Endothelial cell of umbilical vein (primary cell): ENCODE measurements at regions not wholly inside any gene's neighbourhood (a gene's known extent, or its start where the extent isn't known, plus 50 kb on each side); places are given as distances from the start of the nearest gene placed in this dataset.

ENCODE experiments used
- BruUV-seq: library from RNA; stranded (reverse); fragments of 400-500 nt; replicated peaks from 2 replicates; lab custom pipeline; 2021; lab: Mats Ljungman, UMichigan
- CTCF ChIA-PET: fragments of 300-600, 350-600 bp; sonication (Branson Sonifier 250); formaldehyde crosslinking; loops from one replicate; lab custom pipeline; 2021; ENCODE audit warnings: antibody characterized with exemption, inconsistent platforms; lab: Charles Lee
- POLR2A ChIA-PET: fragments of 300-600, 350-600 bp; sonication (Branson Sonifier 250); formaldehyde crosslinking; loops from one replicate; lab custom pipeline; 2021; ENCODE audit warnings: antibody characterized with exemption, inconsistent platforms; lab: Charles Lee
- DNase-seq: peaks from one replicate; pipeline ENCODE4 v3.0.0-alpha.2; 2011; ENCODE audit warnings: low read depth, low spot score
- FAIRE-seq: peaks from 2 replicates; lab custom pipeline; 2011; peaks lifted over from hg19 to GRCh38; lab: Jason Lieb, UNC
- H2AFZ ChIP-seq: 2 replicates; pipeline ENCODE4 v1.6.0; 2012; ENCODE audit warnings: low read depth, low read length, control low read depth, inconsistent platforms
- H3K27ac ChIP-seq: 2 replicates; pipeline ENCODE4 v1.5.1; 2011; ENCODE audit warnings: low read depth, mild to moderate bottlenecking, control low read depth, low read length, moderate library complexity; ENCODE audit not compliant: insufficient read depth
- H3K27me3 ChIP-seq, 2 experiments: 2 replicates each; pipeline versions ENCODE4 v1.6.0 to v1.6.1; 2011; ENCODE audit warnings: low read length in 2 of 2, mixed read lengths in 1 of 2; ENCODE audit not compliant: control insufficient read depth in 2 of 2, insufficient read depth in 2 of 2
- H3K36me3 ChIP-seq, 2 experiments: 2 replicates in 1 of 2; 3 replicates in 1 of 2; pipeline ENCODE4 v1.5.1; 2011; ENCODE audit warnings: low read length in 2 of 2, mild to moderate bottlenecking in 1 of 2, moderate library complexity in 1 of 2; ENCODE audit not compliant: control insufficient read depth in 2 of 2, insufficient read depth in 2 of 2; ENCODE audit errors: extremely low read depth in 1 of 2
- H3K4me1 ChIP-seq: 3 replicates; pipeline ENCODE4 v1.5.1; 2011; ENCODE audit warnings: mild to moderate bottlenecking, low read length; ENCODE audit not compliant: control insufficient read depth, insufficient read depth; ENCODE audit errors: extremely low read depth
- H3K4me2 ChIP-seq: 2 replicates; pipeline ENCODE4 v1.6.1; 2011; ENCODE audit warnings: low read length, control low read depth, mixed read lengths; ENCODE audit not compliant: insufficient read depth
- H3K4me3 ChIP-seq, 3 experiments: fragments of 200-600 bp in 1 of 3; sonication (generic), shearing (Covaris generic) in 1 of 3; replicated peaks in 1 of 3; 2 replicates each; pipeline ENCODE4 v1.5.1; 2011 to 2016; ENCODE audit warnings: control low read depth in 3 of 3, low read length in 3 of 3, mild to moderate bottlenecking in 2 of 3, inconsistent platforms in 1 of 3, low read depth in 1 of 3, moderate library complexity in 1 of 3; ENCODE audit not compliant: insufficient read depth in 1 of 3
- H3K79me2 ChIP-seq: 2 replicates; pipeline ENCODE4 v1.6.0; 2012; ENCODE audit warnings: low read length, inconsistent platforms; ENCODE audit not compliant: control insufficient read depth, insufficient read depth
- H3K9ac ChIP-seq: replicated peaks from 2 replicates; pipeline ENCODE3; 2011; ENCODE audit warnings: low read length, control low read depth; ENCODE audit not compliant: insufficient read depth; ENCODE audit errors: extremely low read depth
- H3K9me1 ChIP-seq: replicated peaks from 3 replicates; pipeline ENCODE4 v1.6.0; 2011; ENCODE audit warnings: mild to moderate bottlenecking, low read length; ENCODE audit not compliant: control insufficient read depth, insufficient read depth; ENCODE audit errors: extremely low read depth
- H3K9me3 ChIP-seq: replicated peaks from 2 replicates; pipeline ENCODE4 v1.5.1; 2012; ENCODE audit warnings: low read length, inconsistent platforms; ENCODE audit not compliant: control insufficient read depth, insufficient read depth
- H4K20me1 ChIP-seq: replicated peaks from 2 replicates; pipeline ENCODE3; 2011; ENCODE audit warnings: mild to moderate bottlenecking, low read length; ENCODE audit not compliant: control insufficient read depth, insufficient read depth; ENCODE audit errors: extremely low read depth
- FOS ChIP-seq: IDR thresholded peaks from 2 replicates; pipeline ENCODE4 v1.6.1; 2011; ENCODE audit warnings: mild to moderate bottlenecking, low read length, moderate library complexity, borderline replicate concordance; ENCODE audit not compliant: insufficient read depth
- GATA2 ChIP-seq: IDR thresholded peaks from 2 replicates; pipeline ENCODE4 v1.7.0; 2011; ENCODE audit warnings: low read depth, mild to moderate bottlenecking, moderate library complexity, mixed read lengths, low read length; ENCODE audit not compliant: insufficient read length, insufficient read depth
- MYC ChIP-seq: IDR thresholded peaks from one replicate; pipeline ENCODE4 v1.6.1; 2011; ENCODE audit warnings: mild to moderate bottlenecking, low read depth, low read length
- POLR2A ChIP-seq: IDR thresholded peaks from 2 replicates; pipeline ENCODE4 v1.6.1; 2012; ENCODE audit warnings: low read depth, mild to moderate bottlenecking, control low read depth, low read length
- POLR2AphosphoS5 ChIP-seq: IDR thresholded peaks from 2 replicates; pipeline ENCODE4 v1.6.1; 2012; ENCODE audit warnings: low read depth, mild to moderate bottlenecking, control low read depth, low read length, moderate library complexity; ENCODE audit not compliant: insufficient read depth
- dilution Hi-C: fragments of 300-500 bp; cut with MboI; formaldehyde crosslinking; loops from one replicate; pipeline ENCODE4 v1.15.0; 2019; ENCODE audit warnings: low sequenced_read_pairs; ENCODE audit not compliant: extremely low pct_ligation_motif_present
- intact Hi-C: fragments of 100-400 bp; cut with micrococcal nuclease; formaldehyde crosslinking; loops from one replicate; pipeline ENCODE4 v1.10.0; 2022
- TF ChIP-seq, protein P1 (sequence below), 2 donors: IDR thresholded peaks; 1 replicate in 1 of 2; 2 replicates in 1 of 2; pipeline ENCODE4 v1.5.1; 2011; ENCODE audit warnings: low read length in 2 of 2, mild to moderate bottlenecking in 2 of 2, moderate library complexity in 2 of 2, control low read depth in 1 of 2, inconsistent platforms in 1 of 2, low read depth in 1 of 2; ENCODE audit not compliant: insufficient read depth in 1 of 2; ENCODE audit errors: extremely low read depth in 1 of 2

DNA sequence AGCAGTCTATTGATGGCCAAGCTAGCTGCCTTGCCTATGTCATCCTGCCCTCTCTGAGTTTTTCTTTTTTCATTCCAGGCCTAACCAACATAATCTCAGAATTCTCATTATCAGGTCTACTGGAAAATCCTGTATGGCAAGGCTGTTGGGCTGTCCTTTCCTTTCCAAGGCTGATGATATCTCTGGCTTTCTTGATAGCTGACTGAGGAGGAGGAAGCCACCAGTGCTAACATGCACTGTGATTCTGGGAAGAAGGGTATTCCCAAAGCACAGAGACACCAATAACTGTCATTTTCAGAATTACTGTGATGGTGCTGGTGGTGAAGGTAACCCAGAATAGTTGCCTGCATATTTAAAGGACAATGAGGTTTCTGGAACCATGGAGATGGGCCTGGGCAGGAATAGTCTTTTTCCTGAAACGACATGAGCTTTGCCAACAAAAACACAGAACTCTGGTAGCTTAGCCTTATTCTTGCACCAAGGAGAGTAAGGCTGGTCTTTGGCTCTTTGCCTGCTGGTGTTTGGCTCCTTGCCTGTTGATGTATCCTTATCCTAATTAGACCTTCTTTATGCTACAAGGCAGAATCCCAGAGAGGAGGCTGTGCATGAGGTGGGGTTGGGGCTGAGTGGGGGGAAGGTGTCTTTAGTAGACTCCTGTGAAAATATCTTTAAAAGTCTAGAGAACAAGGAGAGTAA lies 157.4 kb downstream of the TNFSF18 start:
- no peak overlapping the region for H3K4me3 ChIP-seq
- no peak overlapping the region for H2AFZ ChIP-seq
- ChIA-PET POLR2A (interaction anchor here (1.7 kb wide), 1 partner anchor 16 kb away, joined by 6 read pairs; no protein-coding TSS in a partner anchor), CTCF (interaction anchor here (1.0 to 4.6 kb wide), 7 partner anchors 11 to 309 kb away, joined by 3 to 21 read pairs (median 4); partner anchors contain the start of gene TNFSF18)
- H4K20me1 ChIP-seq: no peaks in the 10 kb centered on the region
- peak; percentile 91 for DNase-seq
- peak overlapping the region; percentile 57 for H3K4me2 ChIP-seq
- BruUV-seq: no TSS peak
- no peaks in the 10 kb centered on the region for H3K36me3 ChIP-seq
- peaks cover 58% of the 10 kb centered on the region for H3K4me1 ChIP-seq
- H3K27ac ChIP-seq: peak overlapping the region; percentile 65
- intact Hi-C loops (loop anchor here (1.0 kb wide), 1 partner anchor 13 kb away; no protein-coding TSS in a partner anchor), dilution Hi-C loops (no loop called here)
- no peaks in the 10 kb centered on the region for H3K9me1 ChIP-seq
- H3K9ac ChIP-seq: peak overlapping the region; percentile 39
- H3K27me3 ChIP-seq: no peaks in the 10 kb centered on the region
- H3K79me2 ChIP-seq: no peaks in the 10 kb centered on the region
- TF ChIP-seq GATA2 (peak; percentile 41), FOS (no peak), POLR2AphosphoS5 (peak; percentile 49), MYC (no peak), POLR2A (no peak)
- TF ChIP-seq, protein P1, sequence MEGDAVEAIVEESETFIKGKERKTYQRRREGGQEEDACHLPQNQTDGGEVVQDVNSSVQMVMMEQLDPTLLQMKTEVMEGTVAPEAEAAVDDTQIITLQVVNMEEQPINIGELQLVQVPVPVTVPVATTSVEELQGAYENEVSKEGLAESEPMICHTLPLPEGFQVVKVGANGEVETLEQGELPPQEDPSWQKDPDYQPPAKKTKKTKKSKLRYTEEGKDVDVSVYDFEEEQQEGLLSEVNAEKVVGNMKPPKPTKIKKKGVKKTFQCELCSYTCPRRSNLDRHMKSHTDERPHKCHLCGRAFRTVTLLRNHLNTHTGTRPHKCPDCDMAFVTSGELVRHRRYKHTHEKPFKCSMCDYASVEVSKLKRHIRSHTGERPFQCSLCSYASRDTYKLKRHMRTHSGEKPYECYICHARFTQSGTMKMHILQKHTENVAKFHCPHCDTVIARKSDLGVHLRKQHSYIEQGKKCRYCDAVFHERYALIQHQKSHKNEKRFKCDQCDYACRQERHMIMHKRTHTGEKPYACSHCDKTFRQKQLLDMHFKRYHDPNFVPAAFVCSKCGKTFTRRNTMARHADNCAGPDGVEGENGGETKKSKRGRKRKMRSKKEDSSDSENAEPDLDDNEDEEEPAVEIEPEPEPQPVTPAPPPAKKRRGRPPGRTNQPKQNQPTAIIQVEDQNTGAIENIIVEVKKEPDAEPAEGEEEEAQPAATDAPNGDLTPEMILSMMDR (IDR thresholded peaks at IDR 0.05; ENCODE audit: extremely low read depth in 1 of 2, insufficient read depth in 1 of 2, low read depth in 1 of 2, low read length in 2 of 2): no peak
- peak; percentile 91 for FAIRE-seq
- H3K9me3 ChIP-seq: no peaks in the 10 kb centered on the region
